HG03520 (cell line): ENCODE measurements at regions not wholly inside any gene's neighbourhood (a gene's known extent, or its start where the extent isn't known, plus 50 kb on each side); places are given as distances from the start of the nearest gene placed in this dataset.
"Not testable (repeated sequence)": the region's sequence is repeated elsewhere in the genome, so short reads cannot be mapped to it uniquely, and the experiment has no call there.

Source experiments
- ATAC-seq: cut with Tn5 transposase; IDR thresholded peaks from one replicate; pipeline ENCODE4 v1.9.1; 2021; ENCODE audit warnings: mild to moderate bottlenecking, moderate library complexity; ENCODE audit not compliant: unreplicated experiment

DNA sequence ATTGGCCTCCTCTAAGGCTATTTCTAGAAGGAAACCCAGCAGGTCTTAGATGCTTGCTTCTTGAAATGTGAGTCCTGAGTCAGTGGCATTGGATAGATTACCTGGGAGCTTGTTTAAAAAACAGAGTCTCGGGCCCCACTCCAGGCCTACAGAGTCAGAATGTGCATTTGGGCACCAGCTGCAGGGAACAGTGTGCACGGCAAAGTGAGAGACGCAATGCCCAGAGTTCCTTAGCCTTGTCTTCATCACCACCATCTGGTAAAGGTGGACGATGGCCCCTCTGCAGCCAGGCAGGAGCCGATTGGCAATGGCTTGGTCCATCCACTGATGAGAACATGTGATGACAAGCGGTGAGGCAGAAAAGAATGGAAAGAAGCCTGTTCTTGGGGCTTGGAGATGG is 102.1 kb upstream of the TSC22D1 start:
- no peak for ATAC-seq

DNA sequence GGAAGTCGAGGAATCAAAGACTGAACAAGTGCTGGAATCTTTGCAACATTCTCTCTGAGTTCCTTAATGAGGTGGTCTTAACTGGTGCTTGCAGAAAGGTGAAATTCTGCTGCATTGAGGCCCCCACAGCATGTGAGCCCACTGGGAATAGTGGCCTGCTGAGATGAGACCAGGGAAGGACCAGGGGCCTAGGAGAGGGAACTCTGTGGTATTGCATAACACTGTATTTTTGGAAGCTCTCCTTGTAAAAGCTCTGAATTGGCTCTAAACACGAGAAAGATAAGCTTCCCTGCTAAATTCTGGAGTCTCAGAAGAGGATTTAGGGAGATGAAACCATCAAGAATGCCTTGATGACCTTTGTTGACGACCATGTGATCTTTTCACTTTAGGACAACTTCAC is 100.4 kb upstream of the TSC22D1 start:
- no peak for ATAC-seq

DNA sequence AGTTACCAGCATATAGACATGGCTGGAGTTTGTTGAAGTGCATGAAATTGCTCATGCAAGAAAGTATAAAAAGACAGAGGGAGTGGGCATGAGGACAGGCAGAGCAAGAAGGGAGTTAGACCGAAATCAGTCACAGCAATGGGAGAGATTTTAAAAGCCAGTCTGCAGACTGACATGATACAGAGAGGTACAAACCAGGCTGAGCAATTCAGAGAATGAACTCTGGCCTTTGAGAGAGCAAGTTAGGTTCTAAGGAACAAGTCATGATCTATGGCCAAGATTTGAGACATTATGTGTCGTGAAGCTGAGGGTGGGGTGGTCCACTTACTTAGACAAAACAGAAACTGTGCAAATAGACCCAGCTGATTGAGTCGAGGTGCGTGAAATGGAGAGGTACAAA is 93.4 kb upstream of the TSC22D1 start:
- ATAC-seq: no peak

DNA sequence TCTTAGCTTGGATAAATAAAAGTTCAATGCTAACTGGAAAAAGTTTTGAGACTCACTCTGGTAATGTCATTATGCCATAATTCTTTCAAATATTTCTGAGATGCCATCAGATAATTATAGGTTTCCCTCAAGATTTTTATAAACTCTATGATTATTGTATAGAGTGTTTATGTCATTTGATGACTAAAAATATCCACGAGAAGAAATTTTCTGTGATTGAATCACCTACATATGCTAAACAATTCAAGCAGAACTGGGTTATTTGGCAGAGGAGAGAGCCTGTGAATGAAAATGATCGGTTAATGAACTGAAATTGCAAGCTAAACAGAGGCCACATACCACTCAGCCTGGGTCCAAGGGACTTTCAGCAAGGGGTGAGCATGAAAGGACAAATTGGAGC is 92.6 kb upstream of the TSC22D1 start:
- ATAC-seq: no peak

DNA sequence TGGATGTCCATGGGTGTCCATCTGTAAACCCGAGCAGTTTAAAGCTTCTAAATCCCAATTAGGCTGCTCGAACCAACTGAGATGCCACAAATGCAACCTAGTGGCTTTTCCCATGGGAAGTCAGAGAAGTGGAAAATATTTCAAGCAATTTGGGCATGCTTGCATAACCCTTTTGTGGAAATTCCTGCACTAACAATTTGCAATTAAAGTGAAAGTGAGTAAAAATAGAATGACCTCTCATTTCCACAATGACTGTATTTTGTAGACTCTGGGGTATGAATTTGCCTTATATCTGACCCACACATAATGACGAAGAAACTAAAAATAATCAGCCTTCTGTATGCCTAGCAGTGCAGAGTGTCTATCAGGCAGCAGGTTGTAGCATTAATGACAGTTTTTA is 91.8 kb upstream of the TSC22D1 start:
- peak; percentile 71 for ATAC-seq

DNA sequence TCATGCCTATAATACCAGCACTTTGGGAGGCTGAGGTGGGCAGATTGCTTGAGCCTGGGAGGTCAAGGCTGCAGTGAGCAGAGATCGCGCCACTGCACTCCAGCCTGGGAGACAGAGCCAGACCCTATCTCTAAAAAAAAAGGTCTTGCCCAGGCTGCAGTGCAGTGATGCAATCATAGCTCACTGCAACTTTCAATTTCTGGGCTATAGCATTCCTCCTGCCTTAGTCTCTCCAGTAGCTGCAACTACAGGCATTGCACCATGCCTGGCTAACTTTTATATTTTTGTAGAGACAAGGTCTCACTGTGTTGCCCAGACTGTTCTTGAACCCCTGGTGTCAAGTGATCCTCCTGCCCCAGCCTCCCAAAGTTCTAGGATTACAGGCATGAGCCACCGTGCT is 90.4 kb upstream of the TSC22D1 start:
- ATAC-seq: not testable (repeated sequence)

DNA sequence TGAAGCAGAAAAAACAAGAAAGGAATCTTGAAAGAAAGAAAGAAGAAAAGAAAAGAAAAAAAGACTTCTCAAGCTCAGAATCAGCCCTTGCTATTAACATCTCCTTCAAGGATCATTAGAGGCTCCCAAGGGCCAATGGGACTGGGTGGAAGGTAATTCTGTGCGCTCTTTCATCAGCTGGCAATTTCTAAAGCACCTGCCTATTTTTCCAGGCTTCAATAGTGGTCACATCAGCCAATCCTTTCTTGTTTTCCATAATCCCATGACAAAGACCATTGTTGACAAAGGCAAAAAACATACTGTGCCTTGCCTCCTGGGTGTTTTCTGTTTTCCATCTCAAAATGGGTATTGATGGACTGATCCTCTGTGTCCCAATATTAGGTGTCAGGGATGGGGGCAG is 88.2 kb upstream of the TSC22D1 start:
- no peak for ATAC-seq

DNA sequence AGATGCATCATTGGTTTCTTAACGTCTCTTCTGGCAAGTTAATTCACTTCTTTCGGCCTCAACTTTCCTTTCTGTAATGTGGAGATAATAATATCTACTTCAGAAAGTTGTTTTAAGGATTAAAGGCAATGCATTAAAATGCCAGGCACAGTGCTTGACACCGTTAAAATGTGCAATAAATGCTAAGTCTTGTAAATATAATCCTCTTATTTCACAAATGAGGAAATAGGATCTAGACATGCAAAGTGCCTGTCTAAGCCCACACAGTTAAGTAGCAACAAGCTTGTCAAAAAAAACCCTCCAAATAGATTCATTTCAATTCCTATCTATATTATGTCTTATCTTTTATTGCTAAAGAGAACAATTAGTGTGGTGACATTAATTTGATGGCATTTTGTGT is 86.4 kb upstream of the TSC22D1 start:
- ATAC-seq: no peak

DNA sequence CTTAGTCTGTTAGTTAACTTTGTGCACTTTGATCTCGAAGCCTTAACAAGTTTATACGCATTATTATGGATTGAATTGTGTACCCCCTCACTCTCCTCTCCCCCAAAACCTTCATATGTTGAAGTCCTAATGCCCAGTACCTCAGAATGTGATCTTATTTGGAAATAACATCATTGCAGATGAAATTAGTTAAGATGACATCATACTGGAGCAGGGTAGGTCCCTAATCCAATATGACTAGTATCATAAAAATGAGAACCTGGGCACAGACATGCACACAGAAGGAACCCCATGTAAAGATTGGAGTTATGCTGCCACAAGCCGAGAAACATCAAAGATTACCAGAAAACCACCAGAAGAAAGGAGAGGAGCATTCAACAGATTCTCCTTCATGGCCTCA is 85.8 kb upstream of the TSC22D1 start:
- no peak for ATAC-seq

DNA sequence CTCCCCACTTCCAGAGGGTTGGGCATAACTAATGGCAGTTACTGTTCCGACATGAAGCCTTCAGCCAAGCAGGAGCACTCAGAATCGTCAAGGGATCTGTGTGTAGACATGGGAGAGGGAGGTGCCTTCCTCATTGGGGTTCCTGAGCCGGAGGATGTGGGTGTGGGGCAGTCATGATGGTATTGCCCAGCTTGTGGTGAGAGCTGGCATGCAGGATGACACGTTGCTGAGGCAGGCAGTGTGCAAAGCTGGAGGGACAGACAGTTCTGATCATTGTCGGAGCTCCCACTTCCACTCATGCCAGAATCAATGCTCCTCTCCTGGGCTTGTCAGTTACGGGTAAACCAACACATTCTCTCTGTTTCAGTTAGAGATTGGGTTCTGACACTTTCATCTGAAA is 83.9 kb upstream of the TSC22D1 start:
- ATAC-seq: no peak

DNA sequence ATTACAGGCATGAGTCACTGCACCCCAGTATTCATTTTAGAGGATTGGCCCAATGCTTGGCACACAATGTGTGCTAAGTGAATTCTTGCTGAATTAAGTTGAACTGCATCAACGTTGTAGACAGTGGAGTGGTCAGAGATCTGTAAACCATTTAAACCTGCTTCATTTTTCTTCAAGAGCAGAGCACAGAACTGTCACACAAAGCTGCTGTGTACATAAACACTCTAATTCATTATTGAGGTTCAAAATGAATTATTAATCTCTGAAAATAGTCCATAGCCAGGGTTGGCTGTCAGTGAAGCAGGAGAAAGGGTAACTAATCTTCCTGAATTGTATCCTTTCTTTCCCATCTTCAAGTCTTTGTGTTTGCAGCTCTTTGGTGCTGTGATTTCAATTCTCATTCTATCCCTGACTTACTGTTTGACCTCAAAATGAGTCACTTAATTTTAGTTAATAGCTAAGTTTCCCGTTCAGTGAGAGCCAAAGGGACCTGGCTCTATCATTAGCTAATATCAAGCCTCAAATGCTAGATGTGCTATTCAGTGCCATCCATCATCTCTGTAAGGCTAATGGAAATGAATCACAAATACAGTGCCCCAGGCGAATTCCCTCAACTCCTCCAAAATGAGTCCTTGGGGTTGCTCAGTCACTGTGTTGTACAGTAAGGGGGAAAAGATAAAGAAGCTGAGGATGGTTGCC is 77.0 kb upstream of the TSC22D1 start:
- ATAC-seq: no peak

DNA sequence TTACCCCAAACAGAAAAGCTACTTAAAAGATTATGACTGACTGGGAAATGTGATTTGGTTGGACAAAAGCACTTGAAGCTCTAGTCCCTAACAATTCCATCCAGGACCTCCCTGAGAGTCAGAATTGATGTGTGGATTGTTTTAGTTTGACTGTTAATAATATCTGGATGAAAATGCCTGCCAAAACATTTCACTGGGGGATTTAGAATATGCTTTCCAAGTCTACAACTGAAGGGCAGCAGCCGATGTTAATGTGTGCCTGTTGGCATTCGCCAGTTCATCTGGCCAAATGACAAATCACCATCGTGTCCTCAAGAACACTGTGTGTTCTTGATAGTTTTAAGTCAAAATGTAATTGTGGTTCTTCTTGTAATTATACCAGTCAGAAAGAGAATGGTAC is 76.0 kb upstream of the TSC22D1 start:
- ATAC-seq: no peak

DNA sequence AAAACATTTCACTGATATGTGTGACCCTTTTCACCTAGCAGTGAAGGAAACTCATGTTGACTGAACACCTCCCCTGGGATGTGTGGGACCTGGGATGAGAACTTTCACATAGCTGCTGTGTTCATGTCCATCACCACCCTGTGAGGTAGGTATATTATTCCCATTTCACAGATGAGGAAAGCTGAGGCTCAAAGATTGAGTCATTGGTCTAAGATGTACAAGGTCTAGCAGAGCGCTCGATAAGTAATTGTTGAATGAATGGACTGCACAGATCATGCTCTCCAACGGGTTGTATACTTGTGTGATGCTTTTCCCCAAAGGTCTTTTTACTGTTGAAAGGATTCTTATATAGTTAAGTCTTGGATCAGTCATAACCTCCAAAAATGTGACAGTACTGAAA is 75.6 kb upstream of the TSC22D1 start:
- ATAC-seq: no peak

DNA sequence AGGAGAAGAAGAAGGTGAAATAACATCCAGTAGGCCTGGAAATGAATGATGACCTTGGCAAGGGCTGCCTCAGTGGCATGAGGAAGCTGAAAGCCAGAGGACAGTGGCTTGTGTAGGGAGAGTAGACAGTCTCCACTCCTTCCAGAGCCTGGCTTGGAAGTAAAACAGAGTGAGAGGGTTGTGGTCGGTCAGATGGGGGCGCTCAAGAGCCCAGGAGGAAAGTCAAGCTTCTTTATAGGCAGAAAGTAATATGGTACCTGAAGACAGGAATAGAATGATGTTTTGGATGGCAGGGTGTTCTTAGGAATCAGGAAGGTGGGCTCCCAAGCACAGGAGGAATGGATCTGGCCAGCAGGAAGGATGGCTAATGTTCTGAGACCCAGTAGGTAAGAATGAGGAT is 75.1 kb upstream of the TSC22D1 start:
- no peak for ATAC-seq

DNA sequence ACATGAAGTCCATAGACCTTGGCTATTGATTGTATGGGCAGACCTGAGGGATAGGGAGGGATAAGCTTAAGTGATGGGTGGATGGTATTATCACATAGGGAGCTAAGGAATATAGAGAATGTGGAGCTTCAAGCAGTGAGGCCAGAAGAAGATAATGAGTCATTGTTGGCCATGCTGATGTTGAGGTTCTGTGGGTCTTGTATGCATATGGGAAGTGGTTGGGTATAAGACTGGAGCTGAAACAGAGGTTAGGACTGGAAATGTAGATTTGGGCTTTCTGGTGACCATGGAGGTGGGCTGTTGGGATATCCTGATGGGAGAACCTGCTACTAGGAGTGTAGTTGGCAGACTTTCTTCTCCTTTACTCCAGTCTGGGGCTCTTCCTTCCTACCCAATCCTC is 73.7 kb upstream of the TSC22D1 start:
- ATAC-seq: no peak

DNA sequence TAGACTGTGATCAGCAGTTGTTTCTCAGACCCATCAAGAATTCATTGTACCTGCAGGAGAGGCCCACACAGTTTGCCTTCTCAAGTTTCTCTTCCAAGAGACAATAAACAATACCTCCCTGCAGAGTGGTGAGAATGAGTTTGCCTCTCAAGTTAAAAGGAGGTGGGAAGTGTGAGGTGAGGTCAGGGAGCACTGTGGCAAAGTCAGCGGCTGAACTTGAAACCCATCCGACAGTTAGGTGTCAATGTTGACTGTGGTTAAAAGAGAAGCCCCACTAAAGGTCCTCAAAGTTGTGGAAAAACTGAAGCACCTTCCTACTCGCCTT is 72.9 kb upstream of the TSC22D1 start:
- no peak for ATAC-seq

DNA sequence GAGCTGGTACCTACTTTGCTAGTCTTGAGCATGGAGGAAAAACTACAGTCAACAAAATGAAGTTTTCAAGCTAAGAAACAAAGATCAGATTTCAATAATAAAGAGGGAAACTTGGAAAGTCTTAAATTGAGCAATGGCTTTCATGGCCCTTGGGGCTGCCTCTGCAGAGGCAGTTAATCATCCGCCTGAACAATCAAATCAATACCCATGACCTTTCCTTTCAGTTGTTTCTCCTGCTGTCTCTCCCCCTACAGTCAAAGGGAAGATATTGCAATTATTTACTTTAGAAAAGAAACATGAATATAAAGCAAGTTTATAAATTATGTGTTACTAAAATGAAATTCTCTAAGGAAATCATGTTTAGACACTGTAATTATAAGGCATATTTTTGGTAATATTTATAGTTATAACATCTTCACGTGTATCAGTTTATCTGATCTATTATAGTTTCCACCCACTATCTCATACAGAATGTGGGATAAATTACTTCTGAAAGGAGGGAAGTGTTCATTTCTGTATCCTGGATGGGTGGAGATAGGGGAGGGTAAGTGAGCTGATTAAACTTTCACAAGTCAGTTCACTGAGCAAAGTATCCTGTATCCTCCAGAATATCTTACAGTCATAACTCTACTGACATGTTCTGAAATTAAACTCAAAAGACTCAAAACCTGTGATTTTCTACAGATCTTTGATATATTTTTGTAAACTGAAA is 72.4 kb upstream of the TSC22D1 start:
- no peak for ATAC-seq

DNA sequence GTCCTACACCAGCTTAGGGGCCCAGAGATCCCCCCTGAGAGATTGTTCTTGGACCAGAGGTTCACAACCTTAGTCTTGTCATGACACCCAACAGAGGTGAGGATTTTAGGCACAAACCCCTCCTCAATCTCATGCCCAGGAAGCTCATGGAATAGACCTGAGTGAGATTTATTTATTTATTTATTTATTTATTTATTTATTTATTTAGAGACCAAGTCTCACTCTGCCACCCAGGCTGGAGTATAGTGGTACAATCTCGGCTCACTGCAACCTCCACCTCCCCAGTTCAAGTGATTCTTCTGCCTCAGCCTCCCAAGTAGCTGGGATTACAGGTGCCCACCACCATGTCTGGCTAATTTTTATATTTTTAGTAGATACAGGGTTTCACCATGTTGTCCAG is 71.4 kb upstream of the TSC22D1 start:
- ATAC-seq: not testable (repeated sequence)

DNA sequence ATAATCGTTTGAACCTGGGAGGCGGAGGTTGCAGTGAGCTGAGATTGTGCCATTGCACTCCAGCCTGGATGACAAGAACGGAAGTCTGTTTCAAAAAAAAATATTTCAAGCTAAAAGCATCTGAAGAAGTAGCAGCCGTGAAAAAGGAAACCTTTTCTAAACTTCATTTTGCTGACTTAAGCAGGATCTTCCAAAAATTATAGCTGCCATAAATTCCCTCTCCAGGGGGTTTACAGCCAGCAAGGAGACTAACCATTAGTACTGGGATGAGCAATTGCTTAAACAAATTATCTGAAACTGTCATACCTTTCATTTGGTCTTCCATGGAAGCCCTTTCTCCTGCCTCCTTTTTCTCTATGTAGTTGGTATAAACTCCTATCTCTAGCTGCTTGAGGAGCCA is 69.9 kb upstream of the TSC22D1 start:
- ATAC-seq: no peak

DNA sequence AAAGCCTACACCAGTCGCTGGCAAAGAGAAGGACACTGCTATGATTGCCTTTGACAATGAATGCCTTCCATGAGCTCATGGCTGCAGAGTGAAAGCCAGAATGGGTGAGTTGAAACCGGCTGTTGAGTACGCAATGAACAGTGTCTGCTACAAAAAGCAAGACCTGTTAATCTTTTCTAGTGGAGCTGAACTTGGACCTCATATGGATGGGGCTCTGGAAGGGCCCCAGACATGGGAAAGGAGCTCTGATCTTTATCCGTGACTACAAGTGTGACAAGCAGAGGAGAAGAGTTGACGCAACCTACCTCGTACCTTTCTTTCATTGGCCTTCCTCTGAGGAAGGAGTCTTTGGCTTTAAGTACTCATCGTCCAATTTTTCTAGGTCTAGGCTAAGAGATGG is 67.1 kb upstream of the TSC22D1 start:
- no peak for ATAC-seq

DNA sequence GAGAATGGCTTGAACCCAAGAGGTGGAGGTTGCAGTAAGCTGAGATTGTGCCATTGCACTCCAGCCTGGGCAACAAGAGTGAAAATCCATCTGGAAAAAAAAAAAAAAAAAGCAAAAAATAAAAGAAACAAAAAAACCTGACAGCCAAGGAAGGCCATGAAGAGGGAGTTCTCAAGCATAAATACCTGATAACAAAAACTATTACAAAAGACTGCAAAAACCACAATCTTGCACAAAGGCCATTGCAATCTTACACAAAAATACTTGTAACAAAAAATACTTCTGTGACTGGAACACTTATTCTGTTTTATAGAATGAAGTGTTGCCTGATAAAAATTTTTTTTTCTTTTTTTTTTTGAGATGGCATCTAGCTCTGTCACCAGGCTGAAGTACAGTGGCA is 61.5 kb upstream of the TSC22D1 start:
- no peak for ATAC-seq

DNA sequence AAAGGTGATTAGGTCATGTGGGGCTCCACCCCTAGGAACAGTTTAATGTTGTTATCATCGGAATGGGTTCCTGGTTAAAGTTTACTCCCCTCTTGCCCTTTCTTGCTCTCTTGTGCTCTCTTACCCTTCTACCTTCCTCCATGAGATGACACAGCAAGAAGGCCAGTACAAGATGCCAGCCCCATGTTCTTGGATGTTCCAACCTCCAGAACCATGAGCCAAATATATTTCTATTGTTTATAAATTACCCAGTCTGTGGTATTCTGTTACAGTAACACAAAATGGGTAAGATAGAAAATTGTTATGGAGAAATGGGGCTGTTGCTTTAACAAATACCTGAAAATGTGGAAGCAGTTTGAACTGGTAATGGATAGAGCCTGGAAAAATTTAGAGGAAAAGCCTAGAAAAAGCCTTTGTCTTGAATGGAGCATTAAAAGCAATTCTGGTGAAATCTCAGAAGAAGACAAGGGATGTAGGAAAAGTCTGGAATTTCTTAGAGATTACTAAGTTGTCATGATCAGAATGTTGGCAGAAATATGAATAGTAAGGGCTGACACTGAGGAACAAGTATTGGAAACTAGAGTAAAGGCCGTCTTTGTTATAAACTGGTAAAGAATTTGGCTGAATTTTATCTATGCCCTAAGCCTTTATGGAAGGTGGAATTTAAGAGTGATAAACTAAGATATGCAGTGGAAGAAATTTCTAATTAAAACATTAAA is 53.5 kb upstream of the TSC22D1 start:
- ATAC-seq: no peak
